Right cardiac atrium (tissue), 5 donors: ENCODE measurements at regions not wholly inside any gene's neighbourhood (a gene's known extent, or its start where the extent isn't known, plus 50 kb on each side); places are given as distances from the start of the nearest gene placed in this dataset.
A peak's percentile ranks its signal among the peaks of the same experiment; 100 is the strongest.

Experiments
- ATAC-seq, 2 donors: fragments of 200-7000 bp; cut with Tn5 transposase; one replicate each; pipeline versions ENCODE4 v1.8.0 to v1.9.1; 2020; ENCODE audit warnings: moderate library complexity in 2 of 2, mild to moderate bottlenecking in 1 of 2
- DNase-seq, 3 donors: peaks; one replicate each; pipeline ENCODE4 v3.0.0-alpha.2; 2020
- H3K27ac ChIP-seq: one replicate; pipeline ENCODE4 v1.5.1; 2013; ENCODE audit warnings: mild to moderate bottlenecking, low read length, control low read depth, moderate library complexity
- H3K27me3 ChIP-seq: one replicate; pipeline ENCODE4 v1.6.1; 2013; ENCODE audit not compliant: control insufficient read depth, insufficient read depth
- H3K4me1 ChIP-seq: one replicate; pipeline ENCODE4 v1.6.1; 2013; ENCODE audit warnings: low read length; ENCODE audit not compliant: control insufficient read depth, insufficient read depth
- H3K4me3 ChIP-seq: one replicate; pipeline ENCODE4 v1.5.1; 2013; ENCODE audit warnings: low read length, control low read depth
- H3K9me3 ChIP-seq: one replicate; pipeline ENCODE4 v1.6.1; 2013; ENCODE audit warnings: low read length; ENCODE audit not compliant: control insufficient read depth
- WGBS: extraction: QIAGEN DNeasy Blood & Tissue Kit; methylation state at CpG from one replicate; pipeline ENCODE4 v1.1.7; 2013; 5-methylcytosine and 5-hydroxymethylcytosine counted together
- intact Hi-C, 4 donors: fragments of 100-400 bp; cut with DNase I; formaldehyde crosslinking; loops; one replicate each; pipeline versions ENCODE4 v1.11.0 to v1.14.0; 2022 to 2023
- donor health status: healthy with polysubstance abuse.
- donor health status: DM: no; HTN: yes; CAD: no.
- donor health status: DM: no; HTN: no; CAD: no.
- donor health status: DM: no; HTN: yes; CAD: no; lungs with severe emphysema.
- donor health status: DM: yes; HTN: yes; CAD: no.

- ATAC-seq = peak in 1 of 2 donors; percentile 47
- H3K4me3 ChIP-seq = no peak overlapping the region
Observed at GRCh38 chr3:115475178-115476041, 147.9 kb upstream of the GAP43 start.

GRCh38 chr3:115476472-115476871 lies 146.8 kb upstream of the GAP43 start:
- DNase-seq = no peak
- Histone ChIP-seq H3K27ac (no peak overlapping the region), H3K9me3 (no peaks in the 10 kb centered on the region), H3K4me1 (no peaks in the 10 kb centered on the region), H3K4me3 (no peak overlapping the region), H3K27me3 (no peaks in the 10 kb centered on the region)
- intact Hi-C loops = no loop called here
- no peak for ATAC-seq

More at GRCh38 chr3:115475178-115476041, 147.9 kb upstream of the GAP43 start:
- DNase-seq = peak in 2 of 3 donors; percentile 22 to 27
- H3K27ac ChIP-seq = no peak overlapping the region
- no peaks in the 10 kb centered on the region for H3K9me3 ChIP-seq
- H3K4me1 ChIP-seq = no peaks in the 10 kb centered on the region
- intact Hi-C loops = no loop called here
- no peaks in the 10 kb centered on the region for H3K27me3 ChIP-seq
- 54% methylated on average over 9 of the region's 9 CpGs for WGBS

GRCh38 chr3:115478359-115478758 lies 145.0 kb upstream of the GAP43 start:
- no peaks in the 10 kb centered on the region for H3K27me3 ChIP-seq
- no peak for DNase-seq
- H3K4me3 ChIP-seq = no peak overlapping the region
- no peaks in the 10 kb centered on the region for H3K9me3 ChIP-seq
- H3K4me1 ChIP-seq = no peaks in the 10 kb centered on the region
- intact Hi-C loops = no loop called here
- no peak overlapping the region for H3K27ac ChIP-seq
- 90% methylated on average over 4 of the region's 4 CpGs for WGBS
- ATAC-seq = no peak

- H3K27me3 ChIP-seq = no peaks in the 10 kb centered on the region
- no peak overlapping the region for H3K4me3 ChIP-seq
- H3K9me3 ChIP-seq = no peaks in the 10 kb centered on the region
- WGBS = 60% methylated on average over 2 of the region's 2 CpGs
- intact Hi-C loops = no loop called here
- H3K27ac ChIP-seq = no peak overlapping the region
- no peaks in the 10 kb centered on the region for H3K4me1 ChIP-seq
- DNase-seq = no peak
- no peak for ATAC-seq
Observed at GRCh38 chr3:115486880-115487279, 136.4 kb upstream of the GAP43 start.

GRCh38 chr3:115487968-115488367 lies 135.3 kb upstream of the GAP43 start:
- Histone ChIP-seq H3K4me3 (no peak overlapping the region), H3K9me3 (no peaks in the 10 kb centered on the region), H3K27ac (no peak overlapping the region), H3K4me1 (no peaks in the 10 kb centered on the region), H3K27me3 (no peaks in the 10 kb centered on the region)
- 55% methylated on average over 1 of the region's 1 CpG for WGBS
- ATAC-seq (no peak), DNase-seq (no peak)
- intact Hi-C loops = no loop called here

- H3K4me3 ChIP-seq = no peak overlapping the region
- no peaks in the 10 kb centered on the region for H3K27me3 ChIP-seq
- no peaks in the 10 kb centered on the region for H3K4me1 ChIP-seq
- intact Hi-C loops = no loop called here
- no peaks in the 10 kb centered on the region for H3K9me3 ChIP-seq
- ATAC-seq = no peak
- DNase-seq = no peak
- no peak overlapping the region for H3K27ac ChIP-seq
Observed at GRCh38 chr3:115488409-115488808, 134.9 kb upstream of the GAP43 start.

- no peak overlapping the region for H3K4me3 ChIP-seq
- DNase-seq (no peak), ATAC-seq (no peak)
- no peaks in the 10 kb centered on the region for H3K27me3 ChIP-seq
- no peaks in the 10 kb centered on the region for H3K4me1 ChIP-seq
- no peaks in the 10 kb centered on the region for H3K9me3 ChIP-seq
- H3K27ac ChIP-seq = no peak overlapping the region
- intact Hi-C loops = no loop called here
- 86% methylated on average over 2 of the region's 2 CpGs for WGBS
Observed at GRCh38 chr3:115494826-115495225, 128.5 kb upstream of the GAP43 start.

GRCh38 chr3:115498421-115498820 lies 124.9 kb upstream of the GAP43 start:
- H3K27me3 ChIP-seq = no peaks in the 10 kb centered on the region
- H3K4me3 ChIP-seq = no peak overlapping the region
- DNase-seq (no peak), ATAC-seq (no peak)
- intact Hi-C loops = no loop called here
- WGBS = 50% methylated on average over 1 of the region's 1 CpG
- no peak overlapping the region for H3K27ac ChIP-seq
- no peaks in the 10 kb centered on the region for H3K4me1 ChIP-seq
- no peaks in the 10 kb centered on the region for H3K9me3 ChIP-seq

- 45% methylated on average over 1 of the region's 1 CpG for WGBS
- Histone ChIP-seq H3K27me3 (no peaks in the 10 kb centered on the region), H3K27ac (no peak overlapping the region), H3K4me3 (no peak overlapping the region), H3K9me3 (no peaks in the 10 kb centered on the region), H3K4me1 (no peaks in the 10 kb centered on the region)
- intact Hi-C loops = no loop called here
- DNase-seq (no peak), ATAC-seq (peak; percentile 77 to 90)
Observed at GRCh38 chr3:115498898-115499297, 124.4 kb upstream of the GAP43 start.

- WGBS = 97% methylated on average over 3 of the region's 3 CpGs
- DNase-seq (no peak), ATAC-seq (no peak)
- no peaks in the 10 kb centered on the region for H3K9me3 ChIP-seq
- intact Hi-C loops = no loop called here
- H3K4me3 ChIP-seq = no peak overlapping the region
- no peak overlapping the region for H3K27ac ChIP-seq
- H3K4me1 ChIP-seq = no peaks in the 10 kb centered on the region
- no peaks in the 10 kb centered on the region for H3K27me3 ChIP-seq
Observed at GRCh38 chr3:115499666-115500065, 123.6 kb upstream of the GAP43 start.

GRCh38 chr3:115500795-115501194 lies 122.5 kb upstream of the GAP43 start:
- no peak for ATAC-seq
- WGBS = 29% methylated on average over 2 of the region's 2 CpGs

GRCh38 chr3:115502128-115502527 lies 121.2 kb upstream of the GAP43 start:
- ATAC-seq (no peak), DNase-seq (no peak)
- H3K4me1 ChIP-seq = no peaks in the 10 kb centered on the region
- 87% methylated on average over 4 of the region's 4 CpGs for WGBS
- H3K27ac ChIP-seq = no peak overlapping the region
- intact Hi-C loops = no loop called here
- no peaks in the 10 kb centered on the region for H3K27me3 ChIP-seq
- no peak overlapping the region for H3K4me3 ChIP-seq
- H3K9me3 ChIP-seq = no peaks in the 10 kb centered on the region

More at GRCh38 chr3:115500795-115501194, 122.5 kb upstream of the GAP43 start:
- no peak overlapping the region for H3K4me3 ChIP-seq
- H3K27me3 ChIP-seq = no peaks in the 10 kb centered on the region
- H3K27ac ChIP-seq = no peak overlapping the region
- DNase-seq = no peak
- H3K4me1 ChIP-seq = no peaks in the 10 kb centered on the region
- intact Hi-C loops = no loop called here
- H3K9me3 ChIP-seq = no peaks in the 10 kb centered on the region
